GM12891 (cell line): ENCODE measurements at regions not wholly inside any gene's neighbourhood (a gene's known extent, or its start where the extent isn't known, plus 50 kb on each side); places are given as distances from the start of the nearest gene placed in this dataset.
"Not testable (repeated sequence)": the region's sequence is repeated elsewhere in the genome, so short reads cannot be mapped to it uniquely, and the experiment has no call there.

ENCODE experiments used
- DNase-seq: peaks from one replicate; pipeline ENCODE4 v3.0.0; 2011; ENCODE audit warnings: low spot score; ENCODE audit not compliant: insufficient read length
- FAIRE-seq: peaks from 2 replicates; lab custom pipeline; 2011; peaks lifted over from hg19 to GRCh38; lab: Jason Lieb, UNC
- PAX5 ChIP-seq: IDR thresholded peaks from 2 replicates; pipeline ENCODE4 v1.6.1; 2011; ENCODE audit warnings: low read length, moderate library complexity, mild to moderate bottlenecking; ENCODE audit not compliant: insufficient read depth, severe bottlenecking
- POLR2A ChIP-seq: IDR thresholded peaks from 2 replicates; pipeline ENCODE4 v1.6.1; 2011; ENCODE audit warnings: low read depth, low read length, control low read depth
- POLR2AphosphoS5 ChIP-seq: IDR thresholded peaks from 2 replicates; pipeline ENCODE4 v1.6.1; 2011; ENCODE audit warnings: low read depth, low read length, control low read depth
- POU2F2 ChIP-seq: IDR thresholded peaks from 2 replicates; pipeline ENCODE4 v1.6.1; 2011; ENCODE audit warnings: low read depth, mild to moderate bottlenecking, control low read depth, low read length, moderate library complexity
- SPI1 ChIP-seq: IDR thresholded peaks from 2 replicates; pipeline ENCODE4 v1.6.1; 2011; ENCODE audit warnings: low read depth, low read length, control low read depth
- TAF1 ChIP-seq: IDR thresholded peaks from 2 replicates; pipeline ENCODE4 v1.6.1; 2011; ENCODE audit warnings: low read depth, low read length, control low read depth

DNA sequence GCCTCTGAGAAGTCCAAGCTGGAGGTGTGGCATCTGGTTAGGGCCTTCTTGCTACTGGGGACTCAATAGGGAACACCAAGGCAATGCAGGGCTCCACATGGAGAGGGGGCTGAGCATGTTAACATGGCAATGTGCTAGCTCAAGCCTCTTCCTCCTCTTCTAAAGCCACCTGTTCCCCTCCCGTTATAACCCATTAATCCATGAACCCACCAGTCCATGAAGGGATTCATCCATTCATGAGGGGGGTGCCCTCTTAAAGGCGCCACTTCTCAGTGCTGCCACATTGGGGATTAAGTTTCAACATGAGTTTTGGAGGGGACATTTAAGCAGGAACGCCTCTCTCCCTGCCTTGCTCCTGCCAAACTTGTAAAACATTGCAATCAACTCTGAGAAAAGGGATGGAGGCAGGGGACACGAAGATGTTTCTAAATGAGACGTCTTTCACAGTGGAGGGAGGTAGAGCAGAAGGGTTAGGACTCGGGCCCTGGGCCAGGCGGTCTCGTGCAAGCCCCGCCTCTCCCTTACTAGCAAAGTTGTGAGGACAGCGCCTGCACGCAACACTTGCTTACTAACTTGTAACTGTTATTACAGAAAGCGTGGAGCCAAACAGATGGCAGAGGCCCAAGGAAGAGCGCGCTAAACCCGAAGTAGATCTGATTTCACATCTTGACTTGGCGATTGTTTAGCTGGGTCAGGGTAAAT, 118.2 kb upstream of the ZNF516 start:
- FAIRE-seq: no peak
- TF ChIP-seq TAF1: no peak
- TF ChIP-seq PAX5: no peak
- no peak for TF ChIP-seq POLR2AphosphoS5
- no peak for TF ChIP-seq POU2F2
- no peak for TF ChIP-seq POLR2A
- DNase-seq: no peak

DNA sequence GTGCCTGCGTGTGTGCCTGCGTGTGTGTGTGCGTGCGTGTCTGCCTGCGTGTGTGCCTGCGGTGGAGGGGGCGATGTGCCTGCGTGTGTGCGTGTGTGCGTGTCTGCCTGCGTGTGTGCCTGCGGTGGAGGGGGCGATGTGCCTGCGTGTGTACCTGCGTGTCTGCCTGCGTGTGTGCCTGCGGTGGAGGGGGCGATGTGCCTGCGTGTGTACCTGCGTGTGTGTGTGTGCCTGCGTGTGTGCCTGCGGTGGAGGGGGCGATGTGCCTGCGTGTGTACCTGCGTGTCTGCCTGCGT, 116.7 kb upstream of the ZNF516 start:
- DNase-seq, FAIRE-seq: not testable (repeated sequence)

DNA sequence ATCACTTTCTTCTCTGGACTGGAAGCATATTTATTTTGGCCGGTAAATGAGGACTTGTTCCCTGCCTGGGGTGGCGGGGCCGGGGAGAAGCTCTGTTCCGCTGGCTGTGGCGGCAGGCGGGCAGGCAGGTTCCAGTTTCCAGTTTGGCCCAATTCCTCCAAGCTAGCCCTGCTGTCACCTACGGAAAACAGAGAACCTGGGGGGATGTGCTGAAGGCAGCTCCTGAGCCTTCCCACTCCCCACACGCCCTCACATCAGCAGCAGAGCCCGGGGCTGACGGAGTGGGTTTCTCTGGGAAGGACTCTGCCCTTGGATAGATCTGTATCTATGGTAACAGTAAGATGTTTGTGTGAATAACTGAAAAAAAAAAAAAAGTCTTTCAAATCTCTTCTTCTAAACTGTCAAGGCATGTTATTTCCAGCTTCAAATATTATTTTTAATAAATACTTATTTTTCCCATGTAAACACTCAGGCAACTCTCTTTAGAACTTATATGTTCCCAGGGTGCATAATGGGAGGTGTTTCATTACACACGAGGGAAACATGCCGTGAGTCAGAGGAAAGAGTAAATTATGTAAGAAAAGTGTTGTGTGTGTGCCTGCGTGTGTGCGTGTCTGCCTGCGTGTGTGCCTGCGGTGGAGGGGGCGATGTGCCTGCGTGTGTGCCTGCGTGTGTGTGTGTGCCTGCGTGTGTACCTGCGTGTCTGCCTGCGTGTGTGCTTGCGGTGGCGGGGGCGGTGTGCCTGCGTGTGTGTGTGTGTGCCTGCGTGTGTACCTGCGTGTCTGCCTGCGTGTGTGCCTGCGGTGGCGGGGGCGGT, 116.1 kb upstream of the ZNF516 start:
- FAIRE-seq (peak; percentile 23), DNase-seq (no peak)
- TF ChIP-seq PAX5: no peak
- TF ChIP-seq POLR2A: no peak
- no peak for TF ChIP-seq SPI1
- TF ChIP-seq POU2F2: no peak
- no peak for TF ChIP-seq POLR2AphosphoS5
- TF ChIP-seq TAF1: no peak

DNA sequence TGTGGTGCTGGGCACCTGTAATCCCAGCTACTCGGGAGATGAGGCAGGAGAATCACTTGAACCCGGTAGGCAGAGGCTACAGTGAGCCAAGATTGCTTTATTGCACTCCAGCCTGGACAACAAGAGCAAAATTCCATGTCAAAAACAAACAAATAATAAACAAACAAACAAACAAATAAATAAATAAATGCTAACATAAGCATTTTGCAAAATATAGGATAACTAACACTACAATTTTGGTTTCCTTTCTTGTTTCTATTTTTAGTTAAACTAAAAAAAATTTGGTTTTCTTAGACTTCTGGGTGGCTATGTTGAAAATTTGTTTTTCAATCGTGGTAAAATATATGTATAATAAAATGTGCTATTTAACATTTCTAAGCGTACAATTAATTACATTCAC, 115.0 kb upstream of the ZNF516 start:
- DNase-seq: no peak
- TF ChIP-seq POU2F2: no peak
- TF ChIP-seq POLR2A: no peak
- no peak for TF ChIP-seq PAX5
- TF ChIP-seq TAF1: no peak
- TF ChIP-seq POLR2AphosphoS5: no peak
- no peak for TF ChIP-seq SPI1
- no peak for FAIRE-seq

GRCh38 chr18:76605341-76605929, 110.4 kb upstream of the ZNF516 start:
- TF ChIP-seq POLR2AphosphoS5 (no peak), PAX5 (no peak), SPI1 (no peak), POLR2A (no peak), TAF1 (no peak), POU2F2 (no peak)
- no peak for FAIRE-seq

GRCh38 chr18:76604935-76605240, 109.8 kb upstream of the ZNF516 start:
- TF ChIP-seq POLR2A: no peak
- no peak for TF ChIP-seq PAX5
- FAIRE-seq: no peak
- DNase-seq: no peak

More at GRCh38 chr18:76605341-76605929, 110.4 kb upstream of the ZNF516 start:
- no peak for DNase-seq

- FAIRE-seq (no peak), DNase-seq (no peak)
- no peak for TF ChIP-seq POLR2A
These were observed 109.3 kb upstream of the ZNF516 start for GRCh38 chr18:76604108-76604934.

DNA sequence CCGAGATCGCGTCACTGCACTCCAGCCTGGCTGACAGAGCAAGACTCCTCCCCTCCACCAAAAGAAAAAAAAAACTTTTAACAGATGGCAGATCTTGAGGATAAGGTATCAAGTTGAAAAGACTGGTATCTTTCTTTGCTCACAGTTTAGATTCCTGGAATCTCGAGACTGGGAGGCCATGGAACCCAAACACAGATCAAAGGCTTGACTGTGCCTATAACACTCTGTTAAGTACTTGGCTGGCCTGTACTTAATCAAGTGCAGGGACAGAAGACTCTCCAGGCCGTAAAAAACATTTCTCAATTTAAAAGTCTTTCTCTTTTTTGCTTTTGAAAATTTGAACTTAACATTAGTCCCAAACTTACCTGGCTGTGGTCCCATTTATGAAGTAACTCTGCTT, 107.1 kb upstream of the ZNF516 start:
- TF ChIP-seq SPI1 (no peak), TAF1 (no peak), POLR2A (no peak), POU2F2 (no peak), POLR2AphosphoS5 (no peak), PAX5 (no peak)
- FAIRE-seq: no peak
- no peak for DNase-seq

- DNase-seq, FAIRE-seq: not testable (repeated sequence)
These were observed 105.0 kb upstream of the ZNF516 start for GRCh38 chr18:76600076-76600475.

GRCh38 chr18:76594966-76595365, 99.9 kb upstream of the ZNF516 start:
- DNase-seq (no peak), FAIRE-seq (no peak)
- TF ChIP-seq TAF1 (no peak), PAX5 (no peak), POLR2AphosphoS5 (no peak), POU2F2 (no peak), POLR2A (no peak), SPI1 (no peak)
